Right atrium auricular region (tissue), 2 donors: ENCODE measurements at regions not wholly inside any gene's neighbourhood (a gene's known extent, or its start where the extent isn't known, plus 50 kb on each side); places are given as distances from the start of the nearest gene placed in this dataset.

Experiments
- DNase-seq: peaks from one replicate; pipeline ENCODE4 v3.0.0-alpha.2; 2019; ENCODE audit warnings: low spot score
- H3K27ac ChIP-seq, 2 donors: fragments of 200-600 bp; sonication (generic); 1 replicate in 1 of 2; 2 replicates in 1 of 2; pipeline ENCODE4 v1.5.1; 2016 to 2019
- H3K27me3 ChIP-seq, 2 donors: fragments of 200-600 bp; sonication (generic); one replicate each; pipeline versions ENCODE4 v1.5.1 to v1.6.0; 2017 to 2019
- H3K36me3 ChIP-seq: fragments of 200-600 bp; sonication (generic); one replicate; pipeline ENCODE4 v1.5.1; 2016
- H3K4me1 ChIP-seq, 2 donors: fragments of 200-600 bp; sonication (generic); one replicate each; pipeline versions ENCODE4 v1.5.1 to v1.6.0; 2017 to 2019
- H3K4me3 ChIP-seq, 2 donors: fragments of 200-600 bp; sonication (generic); 1 replicate in 1 of 2; 2 replicates in 1 of 2; pipeline ENCODE4 v1.5.1; 2017 to 2019; ENCODE audit warnings: mild to moderate bottlenecking in 1 of 2, moderate library complexity in 1 of 2
- H3K9me3 ChIP-seq, 2 donors: fragments of 200-600 bp; sonication (generic); one replicate each; pipeline ENCODE4 v1.5.1; 2019
- TF ChIP-seq, protein P1 (sequence below), 2 donors: fragments of 200-600 bp; sonication (generic); IDR thresholded peaks; one replicate each; pipeline ENCODE4 v1.5.1; 2019; ENCODE audit warnings: antibody characterized with exemption in 2 of 2

DNA sequence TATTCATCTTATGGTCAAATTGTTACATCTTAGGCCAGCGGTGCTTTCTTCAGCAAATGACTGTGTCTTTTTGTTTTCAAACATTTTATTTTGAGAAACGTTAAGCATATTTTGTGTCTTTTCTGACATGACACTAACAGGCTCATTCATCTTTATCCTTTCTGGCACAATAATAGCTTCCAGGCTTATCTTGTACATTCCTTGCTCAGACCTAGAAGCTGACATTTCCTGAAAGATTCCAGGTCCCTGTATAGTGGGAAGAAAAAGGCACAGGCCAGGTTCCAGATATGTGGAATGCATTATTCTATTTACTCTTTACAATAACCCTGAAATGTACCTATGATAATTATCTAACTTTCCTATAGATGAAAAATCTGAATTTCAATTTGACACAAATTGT lies 379.1 kb upstream of the B3GAT1 start:
- H3K4me1 ChIP-seq = no peaks in the 10 kb centered on the region
- H3K4me3 ChIP-seq = no peak overlapping the region
- H3K27ac ChIP-seq = no peak overlapping the region
- peaks cover 0 to 3% of the 10 kb centered on the region in 2 donors for H3K27me3 ChIP-seq
- TF ChIP-seq, protein P1, sequence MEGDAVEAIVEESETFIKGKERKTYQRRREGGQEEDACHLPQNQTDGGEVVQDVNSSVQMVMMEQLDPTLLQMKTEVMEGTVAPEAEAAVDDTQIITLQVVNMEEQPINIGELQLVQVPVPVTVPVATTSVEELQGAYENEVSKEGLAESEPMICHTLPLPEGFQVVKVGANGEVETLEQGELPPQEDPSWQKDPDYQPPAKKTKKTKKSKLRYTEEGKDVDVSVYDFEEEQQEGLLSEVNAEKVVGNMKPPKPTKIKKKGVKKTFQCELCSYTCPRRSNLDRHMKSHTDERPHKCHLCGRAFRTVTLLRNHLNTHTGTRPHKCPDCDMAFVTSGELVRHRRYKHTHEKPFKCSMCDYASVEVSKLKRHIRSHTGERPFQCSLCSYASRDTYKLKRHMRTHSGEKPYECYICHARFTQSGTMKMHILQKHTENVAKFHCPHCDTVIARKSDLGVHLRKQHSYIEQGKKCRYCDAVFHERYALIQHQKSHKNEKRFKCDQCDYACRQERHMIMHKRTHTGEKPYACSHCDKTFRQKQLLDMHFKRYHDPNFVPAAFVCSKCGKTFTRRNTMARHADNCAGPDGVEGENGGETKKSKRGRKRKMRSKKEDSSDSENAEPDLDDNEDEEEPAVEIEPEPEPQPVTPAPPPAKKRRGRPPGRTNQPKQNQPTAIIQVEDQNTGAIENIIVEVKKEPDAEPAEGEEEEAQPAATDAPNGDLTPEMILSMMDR (IDR thresholded peaks at IDR 0.05) = no peak
- H3K36me3 ChIP-seq = no peaks in the 10 kb centered on the region
- DNase-seq = no peak
- H3K9me3 ChIP-seq = no peaks in the 10 kb centered on the region

- TF ChIP-seq, protein P1 (IDR thresholded peaks at IDR 0.05) = no peak
- no peaks in the 10 kb centered on the region for H3K36me3 ChIP-seq
- no peak overlapping the region for H3K4me3 ChIP-seq
Measured at GRCh38 chr11:134789104-134789503, 377.1 kb upstream of the B3GAT1 start.

DNA sequence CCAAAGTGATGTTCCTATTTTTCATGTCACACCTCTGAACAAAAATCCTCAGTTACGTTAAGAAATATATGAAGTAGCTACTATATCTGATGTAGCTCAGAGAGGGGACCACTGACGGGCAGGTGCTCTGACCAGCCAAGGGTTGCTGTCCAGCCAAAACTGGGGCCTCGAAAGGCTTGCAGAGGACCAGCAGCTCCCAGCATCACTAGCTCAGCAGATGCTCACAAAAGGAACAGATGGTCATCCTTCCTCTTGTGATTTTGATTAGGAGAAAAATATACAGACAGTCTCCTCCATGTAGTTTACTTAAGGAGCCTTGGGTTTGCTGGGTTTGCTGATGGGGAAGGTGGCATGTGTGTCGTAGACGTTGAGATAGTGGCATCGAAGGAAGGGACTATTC lies 374.6 kb upstream of the B3GAT1 start:
- Histone ChIP-seq H3K27ac (no peak overlapping the region), H3K4me3 (no peak overlapping the region), H3K9me3 (no peaks in the 10 kb centered on the region), H3K27me3 (no peaks in the 10 kb centered on the region), H3K4me1 (no peaks in the 10 kb centered on the region), H3K36me3 (no peaks in the 10 kb centered on the region)
- TF ChIP-seq, protein P1 (IDR thresholded peaks at IDR 0.05) = no peak
- DNase-seq = no peak

More at GRCh38 chr11:134789104-134789503, 377.1 kb upstream of the B3GAT1 start:
- H3K9me3 ChIP-seq = no peaks in the 10 kb centered on the region
- no peaks in the 10 kb centered on the region for H3K4me1 ChIP-seq
- DNase-seq = no peak
- H3K27ac ChIP-seq = no peak overlapping the region
- peaks cover 0 to under 1% of the 10 kb centered on the region in 2 donors for H3K27me3 ChIP-seq

GRCh38 chr11:134785660-134786284 lies 373.7 kb upstream of the B3GAT1 start:
- Histone ChIP-seq H3K4me3 (no peak overlapping the region), H3K27me3 (no peaks in the 10 kb centered on the region), H3K9me3 (no peaks in the 10 kb centered on the region), H3K36me3 (no peaks in the 10 kb centered on the region), H3K27ac (no peak overlapping the region), H3K4me1 (no peaks in the 10 kb centered on the region)
- TF ChIP-seq, protein P1 (IDR thresholded peaks at IDR 0.05) = no peak
- DNase-seq = no peak

DNA sequence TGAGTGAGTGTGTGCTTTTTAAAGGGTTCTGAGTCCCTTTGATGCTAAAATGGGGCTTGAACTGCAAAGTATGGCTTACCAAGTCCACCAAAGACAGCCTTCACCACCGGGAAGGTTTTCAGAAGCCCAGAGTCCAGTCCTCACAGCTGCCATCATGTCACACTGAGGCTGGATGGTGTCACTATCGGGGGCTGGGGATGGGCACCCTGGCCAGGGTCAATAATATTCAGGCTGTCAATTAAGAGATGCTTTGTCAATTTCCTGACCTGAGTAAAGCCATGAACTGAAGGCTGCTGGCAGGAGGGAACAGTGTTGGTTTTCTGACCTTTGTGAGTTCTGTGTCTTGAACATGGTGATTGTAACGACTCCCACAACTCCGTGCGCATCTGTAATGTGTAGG lies 373.0 kb upstream of the B3GAT1 start:
- H3K36me3 ChIP-seq = no peaks in the 10 kb centered on the region
- no peaks in the 10 kb centered on the region for H3K9me3 ChIP-seq
- no peak for DNase-seq
- H3K4me3 ChIP-seq = no peak overlapping the region
- TF ChIP-seq, protein P1 (IDR thresholded peaks at IDR 0.05) = no peak
- H3K4me1 ChIP-seq = no peaks in the 10 kb centered on the region
- H3K27me3 ChIP-seq = no peaks in the 10 kb centered on the region
- H3K27ac ChIP-seq = no peak overlapping the region

DNA sequence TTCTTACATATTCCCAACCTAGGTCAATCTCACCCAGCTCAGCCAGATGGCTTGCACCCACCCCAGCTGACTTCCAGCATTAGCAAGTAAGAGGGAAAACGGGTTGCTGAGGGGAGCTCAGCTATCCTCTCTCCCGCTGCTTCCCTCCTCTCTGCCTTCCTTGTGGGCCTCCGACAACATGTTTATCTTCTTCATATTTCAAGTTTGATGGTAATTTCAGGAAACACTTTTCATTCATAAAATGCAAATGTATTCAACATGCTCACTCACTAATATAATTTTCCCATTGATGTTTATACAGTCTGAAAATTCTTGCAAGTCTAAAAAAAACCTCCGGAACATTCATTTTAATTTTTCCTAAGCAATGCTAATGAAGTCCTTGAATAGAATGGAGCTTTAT lies 372.5 kb upstream of the B3GAT1 start:
- DNase-seq = no peak
- no peaks in the 10 kb centered on the region for H3K4me1 ChIP-seq
- H3K36me3 ChIP-seq = no peaks in the 10 kb centered on the region
- no peak overlapping the region for H3K4me3 ChIP-seq
- H3K9me3 ChIP-seq = no peaks in the 10 kb centered on the region
- TF ChIP-seq, protein P1 (IDR thresholded peaks at IDR 0.05) = no peak
- H3K27ac ChIP-seq = no peak overlapping the region
- H3K27me3 ChIP-seq = no peaks in the 10 kb centered on the region
